Fibroblast of gingiva (primary cell): ENCODE measurements at regions not wholly inside any gene's neighbourhood (a gene's known extent, or its start where the extent isn't known, plus 50 kb on each side); places are given as distances from the start of the nearest gene placed in this dataset.

Experiments used
- DNase-seq: peaks from one replicate; pipeline ENCODE4 v3.0.0-alpha.2; 2011; ENCODE audit warnings: low read depth

- DNase-seq = no peak
Observed at GRCh38 chr11:19472679-19473078, 231.9 kb upstream of the E2F8 start.

- DNase-seq = no peak
Observed at GRCh38 chr11:19467904-19468303, 227.2 kb upstream of the E2F8 start.

GRCh38 chr11:19466314-19466713 is 225.6 kb upstream of the E2F8 start:
- DNase-seq = no peak

- no peak for DNase-seq
Observed at GRCh38 chr11:19463976-19464375, 223.2 kb upstream of the E2F8 start.

- DNase-seq = peak; percentile 16
Observed at GRCh38 chr11:19460718-19461405, 220.1 kb upstream of the E2F8 start.

- no peak for DNase-seq
Observed at GRCh38 chr11:19459240-19459639, 218.5 kb upstream of the E2F8 start.

- DNase-seq = no peak
Observed at GRCh38 chr11:19458721-19459120, 218.0 kb upstream of the E2F8 start.

GRCh38 chr11:19458231-19458630 is 217.5 kb upstream of the E2F8 start:
- no peak for DNase-seq

- DNase-seq = peak; percentile 62
Observed at GRCh38 chr11:19455731-19456130, 215.0 kb upstream of the E2F8 start.

GRCh38 chr11:19453651-19454257 is 213.0 kb upstream of the E2F8 start:
- DNase-seq = peak; percentile 56

GRCh38 chr11:19451609-19452008 is 210.9 kb upstream of the E2F8 start:
- DNase-seq = no peak

- no peak for DNase-seq
Observed at GRCh38 chr11:19450282-19450681, 209.5 kb upstream of the E2F8 start.

GRCh38 chr11:19448651-19449050 is 207.9 kb upstream of the E2F8 start:
- DNase-seq = no peak

GRCh38 chr11:19447150-19447566 is 206.4 kb upstream of the E2F8 start:
- DNase-seq = no peak

GRCh38 chr11:19445771-19446170 is 205.0 kb upstream of the E2F8 start:
- no peak for DNase-seq

GRCh38 chr11:19444231-19444630 is 203.5 kb upstream of the E2F8 start:
- DNase-seq = peak; percentile 57

- DNase-seq = no peak
Observed at GRCh38 chr11:19442554-19442910, 201.8 kb upstream of the E2F8 start.

GRCh38 chr11:19441752-19442553 is 201.2 kb upstream of the E2F8 start:
- DNase-seq = peak; percentile 70

- DNase-seq = no peak
Observed at GRCh38 chr11:19441288-19441687, 200.5 kb upstream of the E2F8 start.

GRCh38 chr11:19437760-19438159 is 197.0 kb upstream of the E2F8 start:
- DNase-seq = peak; percentile 74

GRCh38 chr11:19436932-19437331 is 196.2 kb upstream of the E2F8 start:
- no peak for DNase-seq

GRCh38 chr11:19435306-19435989 is 194.7 kb upstream of the E2F8 start:
- no peak for DNase-seq

GRCh38 chr11:19433791-19434190 is 193.0 kb upstream of the E2F8 start:
- no peak for DNase-seq
